Tibial artery (tissue), 4 donors: ENCODE measurements at regions not wholly inside any gene's neighbourhood (a gene's known extent, or its start where the extent isn't known, plus 50 kb on each side); places are given as distances from the start of the nearest gene placed in this dataset.

ENCODE experiments used
- DNase-seq, 2 donors: peaks; one replicate each; pipeline ENCODE4 v3.0.0-alpha.2; 2019
- H3K27ac ChIP-seq, 2 donors: fragments of 200-600 bp; sonication (generic) in 1 of 2; 1 replicate in 1 of 2; 2 replicates in 1 of 2; pipeline ENCODE4 v1.5.1; 2018 to 2019; ENCODE audit warnings: mild to moderate bottlenecking in 1 of 2
- H3K27me3 ChIP-seq, 2 donors: fragments of 200-600 bp; sonication (generic) in 1 of 2; one replicate each; pipeline versions ENCODE4 v1.5.1 to v1.6.0; 2016 to 2019
- H3K36me3 ChIP-seq, 3 donors: fragments of 200-600 bp; sonication (generic) in 2 of 3; one replicate each; pipeline ENCODE4 v1.5.1; 2016 to 2019; ENCODE audit warnings: mild to moderate bottlenecking in 2 of 3
- H3K4me1 ChIP-seq, 4 donors: fragments of 200-600 bp; sonication (generic) in 2 of 4; 1 replicate in 3 of 4; 2 replicates in 1 of 4; pipeline ENCODE4 v1.5.1; 2016 to 2019
- H3K4me3 ChIP-seq, 2 donors: fragments of 200-600 bp; sonication (generic) in 1 of 2; 1 replicate in 1 of 2; 2 replicates in 1 of 2; pipeline ENCODE4 v1.5.1; 2018 to 2019; ENCODE audit warnings: mild to moderate bottlenecking in 2 of 2
- H3K9me3 ChIP-seq, 3 donors: fragments of 200-600 bp; sonication (generic) in 1 of 3; one replicate each; pipeline ENCODE4 v1.5.1; 2016 to 2019
- CTCF ChIP-seq, 2 experiments: fragments of 200-600 bp in 1 of 2; fragments of 450-650 bp in 1 of 2; IDR thresholded peaks; one replicate each; pipeline ENCODE4 v1.5.1; 2017 to 2019; ENCODE audit warnings: antibody characterized with exemption in 2 of 2, mild to moderate bottlenecking in 1 of 2, moderate library complexity in 1 of 2
- intact Hi-C: fragments of 100-400 bp; cut with DNase I; formaldehyde crosslinking; loops from one replicate; pipeline ENCODE4 v1.15.0; 2023; ENCODE audit warnings: low total_unique reads

DNA sequence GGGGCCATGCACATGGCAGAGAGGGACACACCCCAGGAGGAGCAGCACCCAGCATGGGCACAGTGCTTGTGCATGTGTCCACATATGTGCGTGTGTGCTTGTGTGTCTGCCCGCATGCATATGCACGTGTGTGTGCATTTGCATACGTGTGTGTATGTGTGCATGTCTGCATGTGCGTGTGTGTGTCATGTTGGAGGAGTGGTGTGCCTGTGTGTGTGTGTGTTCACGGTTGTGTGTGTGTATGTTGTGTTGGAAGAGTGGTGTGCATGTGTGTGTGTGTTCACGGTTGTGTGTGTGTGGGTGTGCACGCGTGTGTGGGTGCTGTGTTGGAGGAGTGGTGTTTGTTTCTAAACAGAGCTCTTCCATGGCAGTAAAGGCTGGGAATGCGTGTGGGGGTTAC lies 50.7 kb upstream of the SLCO4A1 start:
- H3K27me3 ChIP-seq, result peaks cover 0 to 92% of the 10 kb centered on the region in 2 donors
- TF ChIP-seq CTCF (IDR thresholded peaks at IDR 0.05), result no peak
- H3K27ac ChIP-seq, result no peak overlapping the region
- H3K9me3 ChIP-seq, result no peaks in the 10 kb centered on the region
- no peak for DNase-seq
- peaks cover 0 to 13% (median 5%) of the 10 kb centered on the region in 4 donors for H3K4me1 ChIP-seq
- no peak overlapping the region for H3K4me3 ChIP-seq
- no peaks in the 10 kb centered on the region for H3K36me3 ChIP-seq
- intact Hi-C loops, result no loop called here
